ENCODE measurements at regions not wholly inside any gene's neighbourhood (a gene's known extent, or its start where the extent isn't known, plus 50 kb on each side); places are given as distances from the start of the nearest gene placed in this dataset.

GRCh38 chr20:50258790-50259483 lies 68.3 kb downstream of the CEBPB start:
- DNase-seq (ENCODE audit: low read depth in 2 of 2): no peak

- DNase-seq (ENCODE audit: low read depth in 2 of 2): no peak
Measured at GRCh38 chr20:50259705-50260478, 69.3 kb downstream of the CEBPB start.

GRCh38 chr20:50260479-50261221 lies 70.0 kb downstream of the CEBPB start:
- DNase-seq (ENCODE audit: low read depth in 2 of 2): no peak

GRCh38 chr20:50261471-50262212 lies 71.0 kb downstream of the CEBPB start:
- no peak for DNase-seq (ENCODE audit: low read depth in 2 of 2)

- DNase-seq (ENCODE audit: low read depth in 2 of 2): no peak
Measured at GRCh38 chr20:50263831-50264230, 73.2 kb downstream of the CEBPB start.

- no peak for DNase-seq (ENCODE audit: low read depth in 2 of 2)
Measured at GRCh38 chr20:50264534-50265145, 74.0 kb downstream of the CEBPB start.

- no peak for DNase-seq (ENCODE audit: low read depth in 2 of 2)
Measured at GRCh38 chr20:50265245-50265946, 74.8 kb downstream of the CEBPB start.

GRCh38 chr20:50266293-50267040 lies 75.8 kb downstream of the CEBPB start:
- DNase-seq (ENCODE audit: low read depth in 2 of 2): no peak

GRCh38 chr20:50267041-50267865 lies 76.6 kb downstream of the CEBPB start:
- DNase-seq (ENCODE audit: low read depth in 2 of 2): no peak

- no peak for DNase-seq (ENCODE audit: low read depth in 2 of 2)
Measured at GRCh38 chr20:50267866-50268219, 77.2 kb downstream of the CEBPB start.

- DNase-seq (ENCODE audit: low read depth in 2 of 2): no peak
Measured at GRCh38 chr20:50269091-50270033, 78.7 kb downstream of the CEBPB start.

- no peak for DNase-seq (ENCODE audit: low read depth in 2 of 2)
Measured at GRCh38 chr20:50270034-50270395, 79.4 kb downstream of the CEBPB start.

GRCh38 chr20:50270569-50270968 lies 79.9 kb downstream of the CEBPB start:
- DNase-seq (ENCODE audit: low read depth in 2 of 2): no peak

- DNase-seq (ENCODE audit: low read depth in 2 of 2): no peak
Measured at GRCh38 chr20:50271176-50271575, 80.5 kb downstream of the CEBPB start.

- DNase-seq (ENCODE audit: low read depth in 2 of 2): no peak
Measured at GRCh38 chr20:50271612-50272011, 81.0 kb downstream of the CEBPB start.

GRCh38 chr20:50272030-50272723 lies 81.5 kb downstream of the CEBPB start:
- DNase-seq (ENCODE audit: low read depth in 2 of 2): no peak

GRCh38 chr20:50272724-50273446 lies 82.3 kb downstream of the CEBPB start:
- no peak for DNase-seq (ENCODE audit: low read depth in 2 of 2)

Measured in stimulated activated CD8-positive, alpha-beta memory T cell treated with anti-CD3 and anti-CD28 coated beads, Interleukin-15, amount 100 ng/mL, for 48 hours (primary cell).